HG03103 (cell line): ENCODE measurements at regions not wholly inside any gene's neighbourhood (a gene's known extent, or its start where the extent isn't known, plus 50 kb on each side); places are given as distances from the start of the nearest gene placed in this dataset.
"Not testable (repeated sequence)": the region's sequence is repeated elsewhere in the genome, so short reads cannot be mapped to it uniquely, and the experiment has no call there.

ENCODE experiments used
- ATAC-seq: cut with Tn5 transposase; IDR thresholded peaks from one replicate; pipeline ENCODE4 v1.9.1; 2021; ENCODE audit warnings: low read depth; ENCODE audit not compliant: unreplicated experiment

DNA sequence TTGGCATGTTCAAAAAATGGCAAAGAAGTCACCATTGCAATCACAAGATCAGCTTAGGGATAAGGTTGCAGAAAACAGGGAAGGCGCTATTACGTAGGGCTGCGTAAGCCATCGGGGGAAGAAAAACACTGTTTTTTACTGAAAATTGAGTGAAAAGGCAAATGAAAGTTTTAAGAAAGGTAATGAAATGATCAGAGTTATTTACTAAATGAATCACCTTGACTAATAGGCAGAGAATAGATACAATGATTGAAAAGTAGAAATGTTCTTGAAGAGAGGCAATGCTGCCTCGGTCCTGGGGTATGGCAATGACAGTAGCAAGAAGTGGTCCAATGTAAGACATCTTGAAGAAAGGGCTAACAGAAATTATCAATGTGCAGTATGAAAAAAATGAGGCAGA lies 1227.8 kb upstream of the ZEB2 start:
- ATAC-seq: no peak

DNA sequence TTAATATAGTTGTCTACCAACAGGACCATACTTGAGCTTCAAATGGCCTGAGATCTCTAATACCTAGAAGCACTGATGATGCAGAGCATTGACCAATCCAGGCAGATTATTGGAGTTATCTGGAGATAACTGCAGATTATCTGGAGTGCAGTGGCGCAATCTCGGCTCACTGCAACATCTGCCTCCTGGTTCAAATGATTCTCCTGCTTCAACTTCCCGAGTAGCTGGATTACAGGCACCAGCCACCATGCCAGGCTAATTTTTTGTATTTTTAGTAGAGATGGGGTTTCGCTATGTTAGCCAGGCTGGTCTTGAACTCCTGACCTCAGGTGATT lies 1225.4 kb upstream of the ZEB2 start:
- not testable (repeated sequence) for ATAC-seq

DNA sequence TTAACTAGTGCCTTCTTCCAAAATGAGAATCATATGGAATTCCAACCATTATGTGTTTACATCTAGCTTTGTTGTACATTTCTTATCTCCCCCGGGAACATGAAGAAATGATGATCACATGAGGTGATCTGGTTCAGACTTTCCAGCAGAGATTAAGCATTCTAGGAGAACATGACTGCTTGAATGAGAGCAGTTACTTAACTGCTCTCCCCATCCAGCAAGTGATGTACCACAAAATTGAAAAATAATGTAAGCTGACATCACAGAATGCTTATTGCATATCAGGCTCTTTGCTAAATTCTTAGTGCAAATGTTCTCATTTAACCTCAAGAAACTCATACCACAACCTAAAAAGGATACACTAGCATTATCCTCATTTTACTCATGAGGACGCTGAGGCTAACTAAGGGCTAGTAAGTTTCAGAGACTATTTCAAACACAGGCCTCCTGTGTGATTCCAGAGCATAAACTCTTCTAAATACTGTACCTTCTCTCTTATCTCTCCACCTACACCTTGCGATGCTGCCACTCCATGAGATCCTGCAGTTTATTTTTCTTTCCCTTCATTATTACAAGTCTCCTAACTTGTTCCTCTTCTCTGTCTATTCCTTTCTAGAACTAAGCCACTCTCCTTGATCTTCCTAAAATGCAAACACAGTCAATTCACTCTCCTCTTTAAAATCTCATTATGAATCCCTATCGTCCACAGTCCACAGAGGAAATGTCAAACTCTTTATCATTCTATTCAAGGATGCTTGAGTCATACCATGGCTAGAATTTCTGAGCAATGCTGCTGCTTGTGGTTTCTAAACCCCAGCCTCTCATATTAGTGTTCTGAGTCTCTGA lies 1224.8 kb upstream of the ZEB2 start:
- peak; percentile 62 for ATAC-seq

DNA sequence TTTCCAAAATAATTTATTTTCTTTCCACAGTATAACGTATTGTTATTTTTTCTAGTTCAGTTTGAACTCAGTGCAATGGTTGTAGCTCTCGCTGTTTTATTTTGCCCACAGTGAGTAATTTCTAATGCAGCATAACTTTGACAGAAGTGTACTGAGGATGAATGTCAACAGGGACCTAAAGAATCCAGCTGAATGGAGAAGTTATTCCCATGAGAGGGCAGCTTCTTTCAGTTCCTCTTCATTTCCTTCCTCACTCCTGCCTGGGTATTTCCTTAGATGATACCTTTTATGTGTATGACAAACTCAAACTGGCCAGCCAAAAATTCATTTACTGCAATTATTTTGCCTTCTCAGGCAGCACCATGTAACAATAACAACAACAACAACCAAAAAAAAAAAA lies 1223.1 kb upstream of the ZEB2 start:
- no peak for ATAC-seq

DNA sequence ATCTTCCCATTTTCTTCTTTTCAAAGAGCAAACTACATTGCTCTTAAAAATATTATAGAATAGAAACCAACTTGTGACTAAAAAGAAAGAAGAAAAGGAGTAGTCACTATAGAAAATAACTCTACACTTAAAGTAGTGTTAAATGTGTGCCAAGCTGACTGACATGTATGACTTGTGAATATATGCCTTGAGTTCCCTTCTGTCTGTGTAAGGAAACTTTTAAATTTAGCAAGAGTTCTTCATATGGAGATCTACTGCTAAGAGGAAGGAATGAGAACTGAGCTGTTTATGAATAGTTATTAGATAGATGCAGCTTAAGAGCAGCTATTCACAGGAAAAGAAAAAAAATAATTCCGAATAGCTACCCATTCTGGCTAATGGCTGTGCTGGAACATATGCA lies 1221.7 kb upstream of the ZEB2 start:
- ATAC-seq: no peak

DNA sequence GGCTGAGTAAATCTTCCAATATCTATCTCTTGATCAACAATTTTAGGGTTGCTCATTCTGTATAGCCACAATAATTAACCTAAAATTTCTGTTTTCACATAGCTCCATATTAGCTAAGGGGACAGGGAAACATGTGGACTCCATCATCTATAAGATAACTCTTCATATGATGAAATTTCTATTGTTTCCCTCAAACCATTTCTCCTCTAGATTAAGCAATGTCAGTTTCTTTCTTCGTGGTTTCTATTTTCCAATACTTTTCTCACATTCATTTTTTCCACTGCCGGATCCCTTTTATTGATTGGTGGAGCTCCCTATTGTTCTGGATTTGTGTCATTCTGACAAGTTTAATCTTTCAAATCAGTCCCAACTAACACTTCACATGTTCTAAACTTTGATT lies 1221.3 kb upstream of the ZEB2 start:
- no peak for ATAC-seq

DNA sequence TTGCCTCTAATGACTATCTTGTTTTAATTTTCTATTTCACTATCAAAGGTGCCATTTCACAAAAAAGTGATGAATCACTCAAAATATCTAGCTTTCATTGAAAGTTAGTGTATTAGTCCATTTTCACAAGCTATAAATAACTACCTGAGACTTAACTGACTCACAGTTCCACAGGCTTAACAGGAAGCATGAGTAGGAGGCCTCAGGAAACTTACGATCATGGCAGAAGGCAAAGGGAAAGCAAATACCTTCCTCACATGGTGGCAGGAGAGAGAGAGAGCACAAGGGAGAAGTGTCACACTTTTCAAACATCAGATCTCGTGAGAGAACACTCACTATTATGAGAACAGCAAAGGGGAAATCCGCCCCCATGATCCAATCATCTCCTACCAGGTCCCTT lies 1220.4 kb upstream of the ZEB2 start:
- ATAC-seq: no peak

DNA sequence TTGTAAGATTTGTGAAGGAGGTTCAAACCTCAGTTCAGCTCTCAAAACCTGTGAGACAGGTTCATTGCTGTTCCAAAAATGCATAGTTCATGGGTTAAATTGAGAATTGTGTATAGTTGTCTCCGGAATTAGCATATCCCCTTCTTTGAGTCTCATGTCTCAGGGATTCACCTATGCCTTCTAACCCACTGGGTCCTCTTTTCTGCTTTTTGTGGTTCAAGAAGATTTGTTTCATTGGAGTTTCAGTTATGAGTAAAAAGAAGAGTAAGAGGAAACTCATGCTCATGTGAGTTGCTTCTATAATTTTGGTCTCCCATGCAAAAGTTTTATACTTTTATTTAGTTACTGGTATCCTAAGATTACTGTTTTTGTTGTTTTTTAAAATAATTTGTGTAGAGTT lies 1219.8 kb upstream of the ZEB2 start:
- ATAC-seq: peak; percentile 79

DNA sequence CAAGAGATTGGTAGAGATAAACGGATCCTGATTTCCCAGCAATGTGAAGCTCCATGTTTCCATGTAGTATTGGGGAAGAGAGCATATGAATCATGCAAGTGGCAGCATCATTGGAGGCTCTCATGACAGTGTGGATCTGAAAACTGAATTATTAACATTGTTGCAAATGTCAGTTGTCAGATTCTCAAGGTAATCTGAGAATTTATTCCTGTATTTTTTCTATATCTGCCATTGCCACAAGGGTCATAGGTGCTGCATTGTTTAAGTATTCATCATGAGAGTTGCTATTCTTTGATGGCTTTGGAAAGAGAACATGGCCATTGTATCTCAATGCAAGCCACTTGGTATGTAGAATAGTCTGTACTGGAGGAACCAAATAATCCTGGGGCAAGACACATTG lies 1217.0 kb upstream of the ZEB2 start:
- no peak for ATAC-seq

DNA sequence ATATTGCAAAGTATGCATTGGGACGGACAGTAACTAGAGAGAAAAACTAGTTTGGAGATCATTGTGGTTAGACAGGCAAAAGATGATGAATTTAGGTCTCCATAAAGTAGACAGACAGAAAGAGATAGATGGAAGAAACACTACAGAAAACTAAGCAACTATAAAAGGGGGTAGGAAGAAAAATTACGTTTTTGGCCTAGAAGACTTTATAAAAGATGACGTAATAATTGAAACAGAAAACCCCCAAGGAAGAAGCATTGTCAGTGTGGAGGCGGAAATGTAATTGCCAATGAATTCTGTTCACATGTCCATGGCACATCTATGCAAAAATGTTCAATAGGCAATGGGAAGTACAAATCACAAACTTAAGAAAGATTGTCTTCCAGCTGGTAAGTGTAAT lies 1211.5 kb upstream of the ZEB2 start:
- ATAC-seq: no peak

DNA sequence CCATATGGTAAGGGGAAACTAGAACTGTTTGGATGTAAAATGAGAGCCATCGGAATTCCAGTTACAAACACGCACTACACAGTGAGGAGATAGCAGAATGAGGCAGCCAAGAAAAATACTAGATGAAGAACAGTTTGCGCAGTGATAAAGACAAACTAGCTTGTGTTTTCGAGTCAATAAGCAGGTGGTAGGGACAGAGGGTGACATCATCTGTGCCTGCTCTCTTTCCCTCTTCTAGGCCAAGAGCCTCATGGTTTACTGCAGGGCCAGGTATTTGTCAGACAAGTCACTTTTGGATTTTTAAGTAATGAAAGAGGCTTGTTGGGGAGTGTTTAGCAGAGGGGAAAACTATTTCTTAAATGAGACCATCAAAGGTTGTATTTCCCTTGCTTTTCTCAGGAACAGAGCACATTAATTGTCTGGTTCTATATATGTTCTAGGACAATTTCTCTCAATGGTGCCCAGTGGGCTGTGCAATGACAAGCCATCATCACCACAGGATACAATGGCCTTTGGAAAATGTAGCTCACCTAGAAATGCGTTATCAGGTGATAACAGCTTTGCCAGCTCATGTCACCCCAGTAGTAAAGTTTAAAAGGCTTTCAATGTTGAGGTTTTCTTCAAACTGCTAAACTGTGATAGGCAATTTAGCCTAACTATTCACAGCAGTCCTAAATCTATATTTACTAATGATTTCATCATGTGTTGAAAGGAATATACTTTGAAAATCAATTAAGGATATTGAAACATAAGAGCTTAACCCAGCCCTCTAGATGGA lies 1210.3 kb upstream of the ZEB2 start:
- no peak for ATAC-seq

DNA sequence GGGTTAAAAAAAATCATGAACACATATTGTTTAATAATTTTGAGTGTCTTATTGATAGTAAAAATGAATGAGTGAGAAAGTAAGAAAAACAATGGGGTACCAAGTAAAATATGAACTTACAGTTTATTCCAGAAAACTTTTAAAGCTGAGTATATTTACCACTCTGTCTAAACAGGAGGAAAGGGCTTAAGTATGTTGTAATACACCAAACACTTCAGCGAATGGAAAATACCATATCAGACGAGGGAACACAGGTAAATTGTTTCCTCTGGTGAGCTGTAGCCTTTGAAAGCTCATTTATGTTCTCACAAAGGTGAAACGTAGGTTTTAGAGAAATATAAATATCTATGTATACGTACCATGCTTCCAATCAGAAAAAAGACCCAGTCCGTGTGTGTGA lies 1209.6 kb upstream of the ZEB2 start:
- no peak for ATAC-seq

DNA sequence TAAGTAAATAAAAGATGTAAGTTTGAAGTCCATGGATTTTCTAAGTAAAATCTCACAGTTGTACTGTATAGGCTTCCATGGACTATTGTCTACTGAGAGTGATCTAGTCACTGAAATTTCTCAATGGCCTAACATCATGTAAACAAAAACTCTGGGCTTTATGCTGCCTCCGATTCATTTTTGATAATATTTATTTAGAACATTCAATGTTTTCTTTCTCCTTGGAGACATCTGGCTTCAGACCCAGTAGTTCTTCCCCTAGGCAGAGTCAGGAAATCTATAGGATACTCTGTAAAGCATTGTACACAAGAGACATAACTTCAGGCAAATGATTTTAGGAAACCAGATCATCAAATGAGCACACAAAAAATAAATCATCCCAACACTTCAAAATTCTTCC lies 1208.6 kb upstream of the ZEB2 start:
- ATAC-seq: no peak

DNA sequence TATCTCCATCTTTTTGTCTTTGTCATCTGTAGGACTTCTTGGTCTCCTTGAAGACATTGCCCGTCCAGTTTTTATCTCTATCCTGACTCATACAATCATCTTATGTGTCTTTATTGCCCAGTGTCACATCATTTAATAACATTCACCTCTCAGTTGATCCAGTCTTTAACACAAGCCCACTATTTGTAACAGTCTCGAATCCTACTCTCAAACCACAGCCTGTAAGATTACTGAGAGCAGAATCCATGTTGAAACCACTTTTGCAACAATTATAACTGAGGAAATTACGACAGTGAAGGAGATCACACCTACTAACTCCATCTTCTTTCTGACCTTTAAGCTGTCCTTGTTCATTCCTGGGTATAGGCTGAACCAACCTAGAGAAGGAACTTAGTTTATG lies 1206.0 kb upstream of the ZEB2 start:
- no peak for ATAC-seq

DNA sequence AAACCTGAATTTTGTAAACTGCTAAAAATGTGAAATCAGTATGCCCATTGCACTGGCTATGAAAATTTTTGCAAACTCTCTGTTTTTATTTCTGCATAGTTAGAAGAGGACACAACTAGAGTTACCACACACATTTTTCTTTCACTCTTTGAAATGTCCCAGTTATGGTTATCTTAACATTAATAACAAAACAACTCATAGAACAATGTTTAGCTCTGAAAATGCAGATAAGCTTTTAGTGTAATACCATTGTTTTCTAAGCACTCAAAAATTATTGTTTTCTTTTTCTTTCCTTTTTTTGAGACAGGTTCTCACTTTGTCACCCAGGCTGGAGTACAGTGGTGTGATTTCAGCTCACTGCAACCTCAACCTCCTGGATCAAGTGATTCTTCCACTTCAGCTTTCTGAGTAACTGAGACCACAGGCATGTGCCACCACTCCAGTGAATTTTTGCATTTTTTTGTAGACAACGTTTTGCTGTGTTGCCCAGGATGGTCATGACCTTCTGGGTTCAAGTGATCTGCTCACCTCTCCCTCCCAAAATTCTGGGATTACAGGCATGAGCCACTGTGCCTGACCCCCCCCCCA lies 1204.5 kb upstream of the ZEB2 start:
- ATAC-seq: no peak

DNA sequence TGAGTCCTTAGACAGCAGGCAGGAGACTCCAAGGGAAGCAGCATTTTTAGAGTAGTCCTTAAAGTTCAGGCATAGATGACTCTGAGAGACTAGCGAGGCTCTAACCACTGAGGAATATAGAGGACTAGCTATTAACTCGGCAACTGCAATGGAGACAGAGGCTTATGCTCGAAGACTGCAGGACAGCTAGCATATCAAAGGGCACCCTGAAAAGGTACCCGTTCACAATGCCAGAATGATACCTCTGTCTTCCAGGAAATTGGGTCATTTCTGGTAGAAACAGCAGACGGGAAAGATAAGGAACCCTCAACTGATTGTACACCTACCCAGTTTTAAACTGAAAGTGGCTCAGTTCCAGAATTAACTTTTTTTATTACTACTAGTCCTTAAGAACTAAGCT lies 1204.0 kb upstream of the ZEB2 start:
- ATAC-seq: no peak

DNA sequence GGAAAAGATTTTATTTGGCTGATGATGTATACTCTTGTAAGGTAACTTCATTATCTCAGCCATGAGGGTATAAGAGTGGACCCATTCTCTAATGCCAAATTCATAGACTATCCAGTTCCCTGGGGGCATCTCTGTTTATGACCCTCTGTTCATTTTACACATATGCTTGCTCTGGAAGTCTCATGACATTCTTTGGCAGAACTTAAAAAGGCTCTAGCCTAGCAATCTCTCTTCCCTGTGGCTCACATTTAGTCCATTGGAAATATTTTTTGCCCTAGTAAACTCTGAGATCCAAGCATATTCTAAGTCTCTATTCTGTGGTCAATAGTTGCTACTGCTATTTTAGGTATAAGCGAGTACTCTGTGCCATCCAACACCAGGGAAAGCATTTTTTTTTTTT lies 1201.8 kb upstream of the ZEB2 start:
- ATAC-seq: no peak

DNA sequence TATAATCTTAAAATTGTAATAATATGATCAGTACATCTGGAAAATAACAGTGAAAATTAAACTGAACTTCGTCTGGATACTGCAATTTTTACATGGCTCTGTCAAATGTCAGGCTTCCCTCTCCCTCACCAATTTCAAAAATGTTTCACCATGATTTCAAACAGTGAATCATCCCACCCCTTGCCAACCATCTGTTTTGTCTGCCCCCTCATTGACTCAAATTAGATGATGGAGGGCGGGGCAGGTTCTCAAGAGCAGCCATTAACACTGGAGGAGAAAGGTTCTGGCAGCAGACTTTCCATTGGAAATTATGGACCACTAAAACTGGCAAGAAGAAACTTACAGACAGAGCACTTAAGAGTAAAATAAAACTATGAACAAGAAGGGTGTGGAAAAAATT lies 1195.7 kb upstream of the ZEB2 start:
- ATAC-seq: no peak

DNA sequence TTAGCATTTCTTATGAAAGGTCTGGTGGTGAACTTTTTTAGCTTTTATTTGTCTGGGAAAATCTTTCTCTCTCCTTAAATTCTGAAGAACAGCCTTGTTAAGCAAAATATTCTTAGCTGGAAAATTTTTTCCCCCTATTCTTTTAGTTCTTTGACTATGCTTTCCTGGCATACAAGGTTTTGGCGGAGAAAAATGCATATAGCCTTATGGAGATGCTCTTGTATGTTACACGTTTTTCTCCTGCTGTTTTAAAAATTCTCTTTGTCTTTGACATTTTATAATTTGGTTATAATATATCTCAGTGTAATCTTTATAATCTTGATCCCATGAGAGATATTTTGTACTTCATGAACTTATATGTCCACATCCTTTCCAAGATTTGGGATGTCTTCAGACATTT lies 1190.4 kb upstream of the ZEB2 start:
- no peak for ATAC-seq

DNA sequence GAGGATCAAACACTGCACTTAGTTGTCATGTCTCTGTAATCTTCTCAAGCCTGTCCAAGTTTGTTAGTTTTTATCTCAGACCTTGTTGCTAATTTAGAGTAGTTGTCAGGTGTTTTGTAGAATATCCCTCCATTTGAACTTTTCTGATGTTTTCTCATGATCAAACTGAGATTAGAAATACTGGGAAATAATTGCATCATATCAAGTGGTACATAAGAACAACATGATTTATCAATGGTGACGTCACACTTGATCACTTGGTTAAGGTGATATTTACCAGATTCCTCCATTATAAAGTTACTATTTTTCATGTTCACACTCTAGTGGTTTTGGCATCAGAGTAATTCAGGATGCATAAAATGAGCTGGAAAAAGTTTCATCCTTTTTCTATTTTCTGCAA lies 1182.4 kb upstream of the ZEB2 start:
- no peak for ATAC-seq

DNA sequence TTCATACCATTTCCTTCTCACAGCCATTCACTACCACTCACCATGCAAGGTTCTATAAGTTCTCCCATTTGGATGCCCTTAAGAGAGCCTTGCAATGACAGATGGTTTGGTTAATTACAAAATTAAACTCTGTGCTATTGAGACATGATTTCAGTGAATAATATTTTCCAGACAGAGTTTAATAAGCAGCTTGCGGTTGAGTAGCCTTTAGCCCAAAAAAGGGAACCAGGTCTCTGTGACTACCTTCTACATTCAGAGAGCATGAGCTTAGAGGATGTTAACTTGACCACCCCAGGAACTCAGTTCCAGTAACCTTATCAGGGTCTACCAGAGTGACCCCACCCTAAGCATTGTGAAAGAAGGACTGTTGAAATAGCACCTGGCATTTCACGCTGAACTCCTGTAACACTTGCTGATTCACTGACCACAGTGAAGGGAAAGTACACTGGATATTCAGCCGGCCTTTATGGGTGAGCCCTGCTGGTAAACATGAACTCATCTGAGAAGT lies 1173.1 kb upstream of the ZEB2 start:
- ATAC-seq: peak; percentile 64

DNA sequence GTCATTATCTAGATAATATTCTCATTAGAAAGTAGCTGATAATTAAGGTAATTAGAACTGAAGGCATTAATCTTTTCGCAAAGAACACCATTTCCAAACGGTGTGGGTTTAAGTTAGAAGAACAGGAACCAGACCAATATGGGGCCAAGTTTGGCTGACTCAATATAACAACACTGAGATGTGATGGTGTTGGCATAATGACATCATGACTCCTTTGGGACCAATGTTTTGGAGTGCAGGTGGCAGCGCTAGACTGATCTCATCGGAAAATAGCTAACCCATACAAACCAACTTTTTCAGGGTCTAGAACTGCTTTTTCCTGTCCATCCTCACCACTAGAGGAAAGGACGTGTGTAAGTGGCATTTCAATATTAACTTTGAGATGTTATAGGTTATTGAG lies 1171.7 kb upstream of the ZEB2 start:
- ATAC-seq: no peak
